Motor neuron (in vitro differentiated cells): ENCODE measurements at regions not wholly inside any gene's neighbourhood (a gene's known extent, or its start where the extent isn't known, plus 50 kb on each side); places are given as distances from the start of the nearest gene placed in this dataset.

Source experiments
- ATAC-seq, 8 experiments: fragments of 200-7000 bp; cut with Tn5 transposase; replicated peaks in 6 of 8; 2 replicates each; pipeline ENCODE4 v1.8.0; 2021; ENCODE audit warnings: mild to moderate bottlenecking in 8 of 8, moderate library complexity in 8 of 8
- H3K27ac ChIP-seq, 2 donors: fragments of 250-450 bp; sonication (Bioruptor Pico); 2 replicates each; pipeline ENCODE4 v1.9.0; 2021; ENCODE audit warnings: antibody characterized with exemption in 2 of 2, mild to moderate bottlenecking in 2 of 2, moderate library complexity in 1 of 2
- H3K4me1 ChIP-seq, 2 donors: fragments of 250-450 bp; sonication (Bioruptor Pico); replicated peaks in 1 of 2; 2 replicates each; pipeline ENCODE4 v1.6.1; 2021; ENCODE audit warnings: antibody characterized with exemption in 2 of 2, mild to moderate bottlenecking in 2 of 2, moderate library complexity in 1 of 2
- H3K4me3 ChIP-seq, 5 donors: fragments of 250-450 bp; sonication (Bioruptor Pico); 2 replicates each; pipeline ENCODE4 v1.9.0; 2021; ENCODE audit warnings: antibody characterized with exemption in 5 of 5, mild to moderate bottlenecking in 5 of 5, moderate library complexity in 4 of 5
- WGBS, 10 experiments: fragments of 450-650 bp; shearing (Covaris generic); methylation state at CpG; one replicate each; pipeline ENCODE4 v1.0.0; 2022; 5-methylcytosine and 5-hydroxymethylcytosine counted together
- in situ Hi-C, 9 experiments: fragments of 400-800 bp; cut with MboI; loops; one replicate each; pipeline ENCODE4 v1.15.0; 2021; ENCODE audit warnings: low sequenced_read_pairs in 9 of 9, low pct_unique_long_range_greater_than_20kb in 2 of 9; ENCODE audit not compliant: unreplicated experiment in 9 of 9

DNA sequence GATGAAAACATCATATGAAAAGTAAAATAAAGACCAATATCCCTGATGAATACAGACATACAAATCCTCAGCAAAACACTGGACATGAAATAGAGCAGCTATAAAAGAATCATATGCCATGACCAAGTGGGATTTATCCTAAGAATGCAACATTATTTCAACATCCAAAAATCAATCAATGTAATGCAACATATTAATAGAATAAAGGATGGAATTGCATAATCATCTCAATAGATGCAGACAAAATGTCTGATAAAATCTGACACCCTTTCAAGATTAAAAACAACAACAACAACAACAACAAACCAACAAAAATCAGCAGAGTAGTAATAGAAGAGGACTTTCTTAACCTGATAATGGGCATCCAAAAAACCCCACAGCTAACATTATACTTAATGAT is 63.8 kb upstream of the IL1R1 start:
- no peaks in the 10 kb centered on the region for H3K4me1 ChIP-seq
- in situ Hi-C loops, result no loop called here
- no peak overlapping the region for H3K4me3 ChIP-seq
- no peak overlapping the region for H3K27ac ChIP-seq
- no peak for ATAC-seq

DNA sequence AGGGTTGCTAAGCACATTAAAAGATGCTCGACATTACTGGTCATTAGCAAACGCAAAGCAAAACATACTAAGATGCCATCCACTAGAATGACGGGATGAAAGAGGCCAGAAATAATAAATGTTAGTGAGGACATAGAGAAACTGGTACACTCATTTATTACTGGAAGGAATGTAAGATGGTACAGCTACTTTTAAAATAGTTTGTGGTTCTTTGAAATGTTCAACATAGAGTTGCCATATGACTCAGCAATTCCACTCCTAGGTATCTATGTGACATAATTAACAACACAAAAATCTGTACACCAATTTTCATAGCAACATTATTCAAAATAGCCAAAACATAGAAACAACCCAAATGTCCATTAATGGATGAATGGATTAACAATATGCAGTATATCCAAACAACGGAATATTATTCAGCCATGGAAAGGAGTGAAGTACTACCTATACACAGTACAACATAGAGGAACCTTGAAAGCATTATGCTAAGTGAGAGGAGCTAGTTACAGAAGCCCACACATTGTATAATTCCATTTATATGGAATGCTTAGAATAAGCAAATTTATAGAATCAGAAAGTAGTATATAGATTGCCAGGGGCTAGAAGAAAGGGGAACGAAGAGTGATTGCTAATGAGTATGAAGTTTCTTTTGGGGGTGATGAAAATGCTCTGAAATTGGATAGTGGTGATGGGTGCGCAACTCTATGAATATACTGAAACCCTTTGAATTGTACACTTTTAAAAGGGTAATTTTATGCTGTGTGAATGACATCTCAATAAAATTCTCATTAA is 61.9 kb upstream of the IL1R1 start:
- no peaks in the 10 kb centered on the region for H3K4me1 ChIP-seq
- H3K27ac ChIP-seq, result no peak overlapping the region
- ATAC-seq, result peak in 3 of 8 experiments; percentile 81 to 92 (median 81)
- H3K4me3 ChIP-seq, result no peak overlapping the region
- in situ Hi-C loops, result no loop called here
- 45 to 98% (median 91%) methylated on average over 2 to 6 of the region's 6 CpGs for WGBS, 10 experiments

DNA sequence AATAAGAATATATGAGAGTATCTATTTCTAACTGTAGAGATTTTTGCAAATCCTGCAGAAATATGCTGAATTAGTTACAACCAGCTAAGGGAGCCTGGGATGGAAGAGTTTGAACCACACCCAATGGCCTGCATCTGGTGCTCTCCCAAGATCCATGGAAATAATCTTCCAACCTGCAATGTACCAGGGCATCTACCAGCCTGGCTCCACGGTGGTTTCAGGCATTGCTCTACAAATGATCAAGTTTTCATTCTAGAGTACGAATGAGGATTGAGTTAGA is 61.4 kb upstream of the IL1R1 start:
- peak in 2 of 8 experiments; percentile 82 to 88 for ATAC-seq
- in situ Hi-C loops, result no loop called here
- H3K4me3 ChIP-seq, result no peak overlapping the region
- no peaks in the 10 kb centered on the region for H3K4me1 ChIP-seq
- WGBS, 10 experiments, result 17 to 86% (median 75%) methylated on average over 1 to 2 of the region's 2 CpGs; no CpG with 5 or more reads in 3 of the 10 experiments
- no peak overlapping the region for H3K27ac ChIP-seq

DNA sequence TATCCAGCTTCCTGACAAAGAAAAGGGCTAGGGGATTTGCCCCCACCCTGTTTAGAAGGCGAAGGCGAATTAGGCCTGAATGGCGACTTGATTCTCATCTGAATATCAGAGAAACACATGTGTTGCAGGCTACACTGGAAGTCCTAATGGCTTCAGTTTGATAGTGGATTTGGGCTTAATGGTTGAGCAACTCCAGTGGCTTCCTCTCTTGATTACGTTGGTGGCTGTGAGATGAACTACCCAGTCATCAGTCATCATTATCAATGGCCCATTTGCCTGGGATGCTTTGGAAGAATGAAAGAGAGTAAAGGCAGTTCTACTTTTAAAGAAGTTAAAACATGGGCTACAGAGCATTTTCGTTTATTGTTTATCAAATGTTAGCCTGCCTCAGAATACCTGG is 60.9 kb upstream of the IL1R1 start:
- WGBS, 10 experiments, result 26 to 93% (median 76%) methylated on average over 1 to 5 of the region's 5 CpGs; no CpG with 5 or more reads in 2 of the 10 experiments
- Histone ChIP-seq H3K27ac (no peak overlapping the region), H3K4me3 (no peak overlapping the region), H3K4me1 (no peaks in the 10 kb centered on the region)
- in situ Hi-C loops, result no loop called here
- ATAC-seq, result no peak

DNA sequence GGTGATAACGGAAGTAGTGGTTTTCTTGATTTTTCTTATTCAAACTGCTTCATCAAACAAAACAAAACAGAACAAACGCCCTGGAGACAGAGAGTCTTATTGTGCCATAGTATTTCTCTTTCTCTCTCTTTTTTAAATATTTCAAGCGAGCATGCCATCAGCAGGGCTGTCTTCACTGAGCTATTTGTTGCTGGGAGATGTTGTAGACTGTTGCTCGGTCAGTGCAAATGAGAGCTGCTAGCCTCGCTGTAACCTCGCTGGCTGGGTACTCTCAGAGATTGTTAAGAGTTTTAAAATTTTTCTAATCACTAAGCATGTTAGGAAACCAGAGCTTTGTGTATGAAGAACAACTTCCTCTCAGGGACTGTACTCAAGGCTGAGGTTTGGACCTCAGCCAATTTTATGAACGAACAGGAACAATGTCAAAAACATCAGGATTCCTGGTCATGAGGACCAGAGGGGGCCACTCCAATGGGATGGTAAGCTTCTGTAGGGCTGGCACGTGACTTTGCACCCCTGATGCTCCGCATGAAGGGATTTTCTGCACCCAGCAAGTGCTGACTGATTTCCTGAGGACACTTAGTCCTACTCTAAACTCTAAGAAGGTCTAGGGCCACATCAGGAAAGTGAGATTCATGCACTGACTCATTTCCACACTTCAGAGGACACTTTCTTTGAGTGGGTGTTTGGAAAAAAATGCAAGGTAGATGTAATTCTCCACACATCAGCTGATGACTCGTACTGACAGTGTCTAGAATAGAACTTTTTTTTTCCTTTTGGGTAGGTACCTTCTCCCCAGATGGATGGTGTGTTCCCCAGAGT is 59.8 kb upstream of the IL1R1 start:
- Histone ChIP-seq H3K27ac (no peak overlapping the region), H3K4me3 (no peak overlapping the region), H3K4me1 (no peaks in the 10 kb centered on the region)
- WGBS, 10 experiments, result 38 to 93% (median 69%) methylated on average over 3 to 8 of the region's 10 CpGs
- ATAC-seq, result peak in 3 of 8 experiments; percentile 60 to 99 (median 68)
- in situ Hi-C loops, result no loop called here

DNA sequence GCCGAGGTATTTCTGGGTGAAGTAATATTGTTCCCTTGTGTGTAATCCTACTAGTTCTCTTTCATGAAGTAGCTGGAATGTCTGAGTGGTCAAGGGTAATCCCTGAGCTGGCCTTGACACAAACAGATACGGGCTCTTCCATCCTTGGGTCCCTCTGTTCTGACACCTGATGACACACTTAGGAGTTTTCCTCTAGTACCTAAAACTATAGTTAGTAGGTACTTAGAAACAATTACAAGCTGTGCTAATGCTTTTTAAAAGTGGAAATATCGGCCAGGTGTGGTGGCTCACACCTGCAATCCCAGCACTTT is 59.2 kb upstream of the IL1R1 start:
- in situ Hi-C loops, result no loop called here
- ATAC-seq, result no peak

DNA sequence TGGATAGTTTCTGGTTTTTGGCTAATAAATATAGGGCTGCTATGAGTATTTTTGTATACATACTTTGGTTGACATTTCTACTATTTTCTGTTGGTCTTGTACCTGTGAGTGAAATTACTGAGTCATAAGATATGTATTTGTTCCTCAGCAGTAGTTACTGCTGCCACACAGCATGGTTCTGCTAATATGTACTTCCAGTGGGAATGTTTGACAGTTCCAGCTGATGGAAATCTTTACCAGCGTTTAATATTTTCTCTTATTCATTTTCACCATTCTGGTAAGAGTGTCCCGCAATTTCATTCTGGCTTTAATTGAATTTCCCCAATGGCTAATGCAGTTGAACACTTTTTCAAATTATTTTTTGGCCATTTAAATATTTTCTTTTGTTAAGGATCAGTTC is 57.9 kb upstream of the IL1R1 start:
- no peak for ATAC-seq
- H3K27ac ChIP-seq, result no peak overlapping the region
- 44 to 100% (median 78%) methylated on average over 1 to 2 of the region's 2 CpGs for WGBS, 10 experiments
- in situ Hi-C loops, result no loop called here
- H3K4me3 ChIP-seq, result no peak overlapping the region
- H3K4me1 ChIP-seq, result no peaks in the 10 kb centered on the region

More for the DNA sequence above, 59.2 kb upstream of the IL1R1 start:
- H3K4me1 ChIP-seq, result no peaks in the 10 kb centered on the region
- WGBS, 10 experiments, result 79 to 100% (median 94%) methylated on average over 1 to 3 of the region's 3 CpGs; no CpG with 5 or more reads in 6 of the 10 experiments
- no peak overlapping the region for H3K4me3 ChIP-seq
- no peak overlapping the region for H3K27ac ChIP-seq

DNA sequence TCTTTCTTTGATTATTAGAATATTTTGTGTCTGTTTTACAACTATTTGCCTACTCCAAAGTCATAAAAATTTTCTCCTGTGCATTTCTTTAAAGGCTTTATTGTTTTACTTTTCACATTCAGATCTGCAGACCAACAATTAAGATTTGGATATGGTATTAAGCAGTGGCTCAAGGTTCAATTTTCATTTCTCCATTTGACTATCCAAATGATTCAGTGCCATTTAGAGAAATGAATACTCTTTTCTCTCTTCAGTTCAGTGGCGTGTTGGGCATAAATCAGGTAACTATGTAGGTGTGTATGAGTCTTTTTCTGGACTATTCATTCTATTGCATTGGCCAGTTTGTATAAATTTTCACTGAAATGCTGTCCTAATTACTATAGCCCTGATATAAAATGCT is 57.3 kb upstream of the IL1R1 start:
- Histone ChIP-seq H3K4me1 (no peaks in the 10 kb centered on the region), H3K4me3 (no peak overlapping the region), H3K27ac (no peak overlapping the region)
- WGBS, 10 experiments, result 50 to 100% (median 80%) methylated on average over 1 of the region's 1 CpG
- no peak for ATAC-seq
- in situ Hi-C loops, result no loop called here

DNA sequence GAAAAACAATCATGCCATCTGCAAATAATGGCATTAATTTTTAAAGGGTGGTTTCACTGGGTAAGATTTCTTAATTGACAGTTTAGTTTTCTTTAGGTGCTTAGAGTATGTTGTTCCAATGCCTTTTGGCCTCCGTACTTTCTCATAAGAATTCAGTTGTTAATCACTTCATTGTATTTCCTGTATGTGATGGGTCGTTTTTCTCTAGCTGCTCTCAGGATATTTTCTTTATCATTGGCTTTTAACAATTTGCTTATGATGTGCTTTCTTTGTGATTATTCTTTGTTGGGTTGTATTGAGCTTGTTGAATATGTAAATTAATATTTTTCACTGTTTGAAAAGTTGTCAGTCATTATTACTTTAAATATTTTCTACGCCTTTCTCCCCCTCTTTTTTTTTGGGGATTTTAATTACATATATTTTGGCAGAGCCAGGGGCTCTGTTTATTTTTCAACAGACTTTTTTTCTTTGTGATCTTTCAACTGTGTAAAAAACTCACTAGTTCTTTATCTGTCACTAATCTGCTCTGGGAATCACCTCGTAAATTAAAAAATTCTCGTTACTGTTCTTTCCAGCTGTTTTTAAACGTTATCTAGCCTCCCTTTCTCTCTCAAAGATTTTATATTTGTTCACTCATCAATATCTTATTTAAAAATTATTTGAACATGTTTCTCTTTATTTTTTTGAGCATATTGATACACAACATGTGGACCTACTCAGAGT is 56.2 kb upstream of the IL1R1 start:
- in situ Hi-C loops, result no loop called here
- Histone ChIP-seq H3K4me3 (no peak overlapping the region), H3K4me1 (no peaks in the 10 kb centered on the region), H3K27ac (no peak overlapping the region)
- no peak for ATAC-seq
- WGBS, 10 experiments, result 53 to 83% (median 70%) methylated on average over 6 of the region's 6 CpGs; no CpG with 5 or more reads in 1 of the 10 experiments

DNA sequence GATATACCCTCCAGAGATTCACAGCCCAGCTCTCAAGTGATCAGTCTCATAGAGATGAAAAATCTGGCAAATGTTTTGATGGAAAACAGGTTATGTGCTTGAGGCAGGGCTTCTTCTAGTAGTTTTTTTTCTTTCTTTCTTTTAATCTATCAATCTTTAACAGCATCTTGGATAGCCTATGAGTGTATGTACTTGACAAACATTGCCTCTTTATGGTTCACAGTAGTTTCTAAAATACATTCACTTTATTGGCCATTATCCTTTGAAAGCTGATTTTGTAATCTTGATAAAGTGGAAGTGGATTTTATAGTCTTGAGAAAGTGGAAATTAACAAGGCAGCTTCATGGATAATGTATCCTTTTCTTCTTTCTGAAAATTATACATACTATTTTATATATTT is 51.4 kb upstream of the IL1R1 start:
- in situ Hi-C loops, result no loop called here
- no peak overlapping the region for H3K4me3 ChIP-seq
- ATAC-seq, result no peak
- H3K4me1 ChIP-seq, result no peaks in the 10 kb centered on the region
- no peak overlapping the region for H3K27ac ChIP-seq

DNA sequence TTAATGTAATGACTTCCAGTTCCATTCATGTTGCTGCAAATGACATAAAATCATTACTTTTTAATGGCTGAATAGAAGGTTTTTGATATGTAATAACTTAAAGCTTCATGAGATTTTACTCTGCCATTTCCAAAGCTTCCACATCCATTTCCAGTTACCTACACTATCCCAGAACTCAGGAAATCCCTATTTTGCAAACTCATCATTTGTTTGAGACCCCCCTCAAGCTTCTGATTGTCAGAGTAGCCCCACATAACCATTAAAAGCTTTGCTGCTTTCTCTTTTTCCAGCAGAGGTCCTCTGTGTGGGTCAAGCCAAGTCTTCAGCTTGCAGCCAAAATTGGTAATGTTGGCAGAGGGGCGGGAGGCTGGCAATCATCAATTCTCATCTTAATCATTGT is 50.6 kb upstream of the IL1R1 start:
- no peaks in the 10 kb centered on the region for H3K4me1 ChIP-seq
- in situ Hi-C loops, result no loop called here

DNA sequence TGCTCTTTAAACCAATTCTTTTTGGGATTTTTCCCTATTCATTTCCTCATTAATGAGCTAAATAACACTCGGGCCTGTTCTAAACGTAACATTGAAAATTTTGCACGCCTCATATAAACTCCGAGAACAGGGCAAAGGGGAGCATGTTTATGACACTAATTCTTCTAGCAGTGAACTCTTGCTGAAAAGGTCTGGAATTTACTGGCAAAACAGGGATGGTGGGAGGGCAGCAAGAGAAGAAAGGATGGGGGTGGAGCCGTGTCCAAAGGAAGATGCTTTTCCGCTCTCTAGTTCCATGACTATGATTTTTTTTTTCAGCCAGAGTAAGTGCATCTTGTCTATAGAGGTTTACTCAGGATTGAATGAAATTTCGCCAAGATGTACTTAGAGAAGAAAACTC is 50.0 kb upstream of the IL1R1 start:
- Histone ChIP-seq H3K27ac (no peak overlapping the region), H3K4me1 (no peaks in the 10 kb centered on the region), H3K4me3 (no peak overlapping the region)
- peak in 1 of 8 experiments; percentile 19 for ATAC-seq
- 43 to 87% (median 63%) methylated on average over 3 to 7 of the region's 7 CpGs; no CpG with 5 or more reads in 1 of the 10 experiments for WGBS, 10 experiments
- in situ Hi-C loops, result no loop called here

More for the DNA sequence above, 50.6 kb upstream of the IL1R1 start:
- WGBS, 10 experiments, result 57 to 100% (median 100%) methylated on average over 1 of the region's 1 CpG; no CpG with 5 or more reads in 1 of the 10 experiments
- no peak overlapping the region for H3K27ac ChIP-seq
- ATAC-seq, result no peak
- H3K4me3 ChIP-seq, result no peak overlapping the region
